Neural cell (in vitro differentiated cells): ENCODE measurements at regions not wholly inside any gene's neighbourhood (a gene's known extent, or its start where the extent isn't known, plus 50 kb on each side); places are given as distances from the start of the nearest gene placed in this dataset.

Experiments
- H2AFZ ChIP-seq: fragments of 200-600, 300-800 bp; sonication (generic), shearing (Covaris generic); 2 replicates; pipeline ENCODE4 v1.6.0; 2014; ENCODE audit warnings: low read depth, mild to moderate bottlenecking, antibody characterized with exemption, low read length, moderate library complexity
- H3F3A ChIP-seq: fragments of 200-600 bp; shearing (Covaris generic); 2 replicates; pipeline ENCODE4 v1.6.1; 2016; ENCODE audit warnings: mild to moderate bottlenecking, moderate library complexity, mixed read lengths, antibody characterized with exemption, low read length; ENCODE audit not compliant: insufficient read depth, poor library complexity, severe bottlenecking
- H3K27ac ChIP-seq: fragments of 200-600, 300-800 bp; sonication (generic), shearing (Covaris generic); 2 replicates; pipeline ENCODE4 v1.5.1; 2014; ENCODE audit warnings: mild to moderate bottlenecking, low read length, moderate library complexity
- H3K27me3 ChIP-seq: fragments of 300-800, 200-600 bp; sonication (generic), shearing (Covaris generic); 2 replicates; pipeline ENCODE4 v1.6.0; 2014; ENCODE audit warnings: mild to moderate bottlenecking, low read depth, low read length, moderate library complexity; ENCODE audit not compliant: insufficient read depth
- H3K36me3 ChIP-seq: fragments of 300-800, 200-600 bp; sonication (generic), shearing (Covaris generic); 2 replicates; pipeline ENCODE4 v1.5.1; 2014; ENCODE audit warnings: mild to moderate bottlenecking, antibody characterized with exemption, low read length, moderate library complexity; ENCODE audit not compliant: insufficient read depth
- H3K4me2 ChIP-seq: fragments of 300-800, 200-600 bp; sonication (generic), shearing (Covaris generic); 2 replicates; pipeline ENCODE4 v1.6.0; 2014; ENCODE audit warnings: mild to moderate bottlenecking, low read length
- H3K4me3 ChIP-seq: fragments of 300-800, 200-600 bp; sonication (generic), shearing (Covaris generic); 2 replicates; pipeline ENCODE4 v1.5.1; 2014; ENCODE audit warnings: mild to moderate bottlenecking, low read length, moderate library complexity
- H3K79me2 ChIP-seq: fragments of 200-600 bp; shearing (Covaris generic); replicated peaks from 2 replicates; pipeline ENCODE4 v1.6.0; 2014; ENCODE audit warnings: mild to moderate bottlenecking, low read length, moderate library complexity; ENCODE audit not compliant: insufficient read depth
- H3K9ac ChIP-seq: fragments of 300-800, 200-600 bp; sonication (generic), shearing (Covaris generic); 2 replicates; pipeline ENCODE4 v1.6.1; 2016; ENCODE audit warnings: mild to moderate bottlenecking, low read length, mixed read lengths
- H3K9me2 ChIP-seq: fragments of 200-600 bp; shearing (Covaris generic); 2 replicates; pipeline ENCODE4 v1.6.1; 2016; ENCODE audit warnings: mild to moderate bottlenecking, low read length, mixed read lengths; ENCODE audit not compliant: insufficient read depth
- H3K9me3 ChIP-seq: fragments of 200-600, 300-800 bp; sonication (generic), shearing (Covaris generic); 2 replicates; pipeline ENCODE4 v1.6.1; 2016; ENCODE audit warnings: mild to moderate bottlenecking, mixed run types, low read length, moderate library complexity, mixed read lengths
- H4K20me1 ChIP-seq: fragments of 200-600 bp; shearing (Covaris generic); 2 replicates; pipeline ENCODE4 v1.6.1; 2016; ENCODE audit warnings: mild to moderate bottlenecking, mixed run types; ENCODE audit not compliant: insufficient read depth
- EP300 ChIP-seq: fragments of 450-650 bp; conservative IDR thresholded peaks from 2 replicates; pipeline ENCODE4 v1.6.1; 2014; ENCODE audit warnings: antibody characterized with exemption, mild to moderate bottlenecking, moderate library complexity; ENCODE audit not compliant: poor library complexity, severe bottlenecking
- EZH2 ChIP-seq: fragments of 200-600, 300-800 bp; shearing (Covaris generic), sonication (generic); IDR thresholded peaks from 2 replicates; pipeline ENCODE4 v1.6.1; 2014; ENCODE audit warnings: antibody characterized with exemption, low read length, borderline replicate concordance, mild to moderate bottlenecking; ENCODE audit not compliant: insufficient read depth, poor library complexity, severe bottlenecking
- MXI1 ChIP-seq: fragments of 450-650 bp; conservative IDR thresholded peaks from 2 replicates; pipeline ENCODE4 v1.6.1; 2014; ENCODE audit warnings: antibody characterized with exemption, mild to moderate bottlenecking; ENCODE audit not compliant: poor library complexity, severe bottlenecking
- POLR2AphosphoS5 ChIP-seq: IDR thresholded peaks from 2 replicates; pipeline ENCODE4 v1.6.1; 2012
- RAD21 ChIP-seq: fragments of 450-650 bp; conservative IDR thresholded peaks from 2 replicates; pipeline ENCODE4 v1.6.1; 2014; ENCODE audit warnings: antibody characterized with exemption, mild to moderate bottlenecking, moderate library complexity
- SMC3 ChIP-seq: fragments of 450-650 bp; conservative IDR thresholded peaks from 2 replicates; pipeline ENCODE4 v1.6.1; 2014; ENCODE audit warnings: antibody characterized with exemption, mild to moderate bottlenecking, moderate library complexity; ENCODE audit not compliant: poor library complexity
- TAF1 ChIP-seq: IDR thresholded peaks from 2 replicates; pipeline ENCODE4 v1.6.1; 2012; ENCODE audit warnings: low read depth
- TF ChIP-seq, protein P1 (sequence below): fragments of 450-650 bp; IDR thresholded peaks from 2 replicates; pipeline ENCODE4 v1.5.1; 2014; ENCODE audit warnings: antibody characterized with exemption, mild to moderate bottlenecking, moderate library complexity; ENCODE audit not compliant: poor library complexity, severe bottlenecking
- TF ChIP-seq, protein P2 (sequence below): IDR thresholded peaks from 2 replicates; pipeline ENCODE4 v1.6.1; 2012; ENCODE audit warnings: borderline replicate concordance

DNA sequence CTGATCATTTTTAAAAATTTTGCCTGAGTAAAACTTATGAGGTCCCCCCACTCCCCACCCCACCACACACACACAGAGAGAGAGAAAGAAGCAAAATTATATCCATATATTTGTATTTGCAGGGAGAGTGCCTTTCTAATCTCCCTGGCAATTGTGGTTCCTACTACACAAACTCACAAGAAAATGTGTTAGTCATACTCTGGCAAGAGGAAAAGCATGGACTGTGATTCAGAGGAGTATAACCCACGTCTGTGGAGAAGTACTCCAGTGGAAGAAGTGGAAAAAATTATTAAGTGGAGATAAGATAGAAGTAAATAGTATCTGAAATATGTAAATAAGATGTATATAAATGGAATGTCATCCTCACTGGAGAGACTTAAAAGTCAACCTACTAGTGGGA lies 114.0 kb downstream of the DSEL start:
- H3K36me3 ChIP-seq = no peaks in the 10 kb centered on the region
- no peaks in the 10 kb centered on the region for H4K20me1 ChIP-seq
- H3K9me2 ChIP-seq = no peaks in the 10 kb centered on the region
- H3K9me3 ChIP-seq = no peaks in the 10 kb centered on the region
- H3K9ac ChIP-seq = no peak overlapping the region
- H3K4me2 ChIP-seq = no peak overlapping the region
- H2AFZ ChIP-seq = no peak overlapping the region
- H3K27ac ChIP-seq = no peak overlapping the region
- H3F3A ChIP-seq = no peaks in the 10 kb centered on the region
- no peaks in the 10 kb centered on the region for H3K79me2 ChIP-seq
- H3K27me3 ChIP-seq = no peaks in the 10 kb centered on the region
- H3K4me3 ChIP-seq = no peak overlapping the region
- TF ChIP-seq RAD21 (no peak), MXI1 (no peak), EP300 (no peak), EZH2 (no peak), SMC3 (no peak), POLR2AphosphoS5 (no peak), TAF1 (no peak)
- TF ChIP-seq, protein P1, sequence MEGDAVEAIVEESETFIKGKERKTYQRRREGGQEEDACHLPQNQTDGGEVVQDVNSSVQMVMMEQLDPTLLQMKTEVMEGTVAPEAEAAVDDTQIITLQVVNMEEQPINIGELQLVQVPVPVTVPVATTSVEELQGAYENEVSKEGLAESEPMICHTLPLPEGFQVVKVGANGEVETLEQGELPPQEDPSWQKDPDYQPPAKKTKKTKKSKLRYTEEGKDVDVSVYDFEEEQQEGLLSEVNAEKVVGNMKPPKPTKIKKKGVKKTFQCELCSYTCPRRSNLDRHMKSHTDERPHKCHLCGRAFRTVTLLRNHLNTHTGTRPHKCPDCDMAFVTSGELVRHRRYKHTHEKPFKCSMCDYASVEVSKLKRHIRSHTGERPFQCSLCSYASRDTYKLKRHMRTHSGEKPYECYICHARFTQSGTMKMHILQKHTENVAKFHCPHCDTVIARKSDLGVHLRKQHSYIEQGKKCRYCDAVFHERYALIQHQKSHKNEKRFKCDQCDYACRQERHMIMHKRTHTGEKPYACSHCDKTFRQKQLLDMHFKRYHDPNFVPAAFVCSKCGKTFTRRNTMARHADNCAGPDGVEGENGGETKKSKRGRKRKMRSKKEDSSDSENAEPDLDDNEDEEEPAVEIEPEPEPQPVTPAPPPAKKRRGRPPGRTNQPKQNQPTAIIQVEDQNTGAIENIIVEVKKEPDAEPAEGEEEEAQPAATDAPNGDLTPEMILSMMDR = no peak
- TF ChIP-seq, protein P2, sequence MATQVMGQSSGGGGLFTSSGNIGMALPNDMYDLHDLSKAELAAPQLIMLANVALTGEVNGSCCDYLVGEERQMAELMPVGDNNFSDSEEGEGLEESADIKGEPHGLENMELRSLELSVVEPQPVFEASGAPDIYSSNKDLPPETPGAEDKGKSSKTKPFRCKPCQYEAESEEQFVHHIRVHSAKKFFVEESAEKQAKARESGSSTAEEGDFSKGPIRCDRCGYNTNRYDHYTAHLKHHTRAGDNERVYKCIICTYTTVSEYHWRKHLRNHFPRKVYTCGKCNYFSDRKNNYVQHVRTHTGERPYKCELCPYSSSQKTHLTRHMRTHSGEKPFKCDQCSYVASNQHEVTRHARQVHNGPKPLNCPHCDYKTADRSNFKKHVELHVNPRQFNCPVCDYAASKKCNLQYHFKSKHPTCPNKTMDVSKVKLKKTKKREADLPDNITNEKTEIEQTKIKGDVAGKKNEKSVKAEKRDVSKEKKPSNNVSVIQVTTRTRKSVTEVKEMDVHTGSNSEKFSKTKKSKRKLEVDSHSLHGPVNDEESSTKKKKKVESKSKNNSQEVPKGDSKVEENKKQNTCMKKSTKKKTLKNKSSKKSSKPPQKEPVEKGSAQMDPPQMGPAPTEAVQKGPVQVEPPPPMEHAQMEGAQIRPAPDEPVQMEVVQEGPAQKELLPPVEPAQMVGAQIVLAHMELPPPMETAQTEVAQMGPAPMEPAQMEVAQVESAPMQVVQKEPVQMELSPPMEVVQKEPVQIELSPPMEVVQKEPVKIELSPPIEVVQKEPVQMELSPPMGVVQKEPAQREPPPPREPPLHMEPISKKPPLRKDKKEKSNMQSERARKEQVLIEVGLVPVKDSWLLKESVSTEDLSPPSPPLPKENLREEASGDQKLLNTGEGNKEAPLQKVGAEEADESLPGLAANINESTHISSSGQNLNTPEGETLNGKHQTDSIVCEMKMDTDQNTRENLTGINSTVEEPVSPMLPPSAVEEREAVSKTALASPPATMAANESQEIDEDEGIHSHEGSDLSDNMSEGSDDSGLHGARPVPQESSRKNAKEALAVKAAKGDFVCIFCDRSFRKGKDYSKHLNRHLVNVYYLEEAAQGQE = no peak

DNA sequence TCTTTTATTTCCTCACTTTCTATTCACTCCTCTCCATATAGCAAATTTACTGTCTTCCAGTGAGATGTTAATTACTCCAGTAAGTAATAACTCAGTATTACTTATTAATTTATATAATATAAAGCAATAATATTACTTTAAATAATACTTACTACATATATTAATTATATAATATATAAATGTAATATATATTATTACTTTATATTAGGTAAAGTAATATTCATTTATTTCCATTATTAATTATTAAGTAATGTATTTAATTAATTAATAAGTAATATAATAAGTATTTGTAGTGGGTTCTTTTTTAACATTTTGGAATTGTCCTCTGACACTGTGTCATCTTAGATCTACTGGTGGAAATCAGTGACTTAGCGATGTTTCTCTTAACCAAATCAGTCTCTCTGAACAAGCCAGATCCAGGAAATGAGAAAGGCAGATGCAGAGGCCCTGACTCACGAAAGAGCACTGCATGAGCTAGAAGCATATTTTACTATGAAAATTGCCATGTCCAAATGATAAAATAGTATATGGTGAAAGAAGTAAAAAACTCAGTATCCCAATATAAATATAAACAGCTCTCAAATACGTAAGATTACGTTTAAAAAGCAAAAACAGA lies 115.9 kb downstream of the DSEL start:
- no peak overlapping the region for H3K27ac ChIP-seq
- H3K27me3 ChIP-seq = no peaks in the 10 kb centered on the region
- no peak overlapping the region for H2AFZ ChIP-seq
- TF ChIP-seq, protein P2 = no peak
- TF ChIP-seq, protein P1 = no peak
- TF ChIP-seq MXI1 (no peak), TAF1 (no peak), EP300 (no peak), RAD21 (no peak), EZH2 (no peak), SMC3 (no peak), POLR2AphosphoS5 (no peak)
- H3K9me3 ChIP-seq = no peaks in the 10 kb centered on the region
- no peaks in the 10 kb centered on the region for H3K79me2 ChIP-seq
- H3K4me2 ChIP-seq = no peak overlapping the region
- no peak overlapping the region for H3K9ac ChIP-seq
- no peaks in the 10 kb centered on the region for H3K36me3 ChIP-seq
- no peaks in the 10 kb centered on the region for H3F3A ChIP-seq
- no peak overlapping the region for H3K4me3 ChIP-seq
- no peaks in the 10 kb centered on the region for H4K20me1 ChIP-seq
- H3K9me2 ChIP-seq = no peaks in the 10 kb centered on the region
